DOHH2 (cell line): ENCODE measurements at regions not wholly inside any gene's neighbourhood (a gene's known extent, or its start where the extent isn't known, plus 50 kb on each side); places are given as distances from the start of the nearest gene placed in this dataset.

Experiments used
- H3F3A ChIP-seq: fragments of 200-600 bp; sonication (generic), shearing (Covaris generic); 2 replicates; pipeline ENCODE4 v1.6.0; 2016; ENCODE audit warnings: antibody characterized with exemption, mild to moderate bottlenecking; ENCODE audit not compliant: control insufficient read depth, insufficient read depth
- H3K27ac ChIP-seq: fragments of 200-600 bp; sonication (generic); 2 replicates; pipeline ENCODE4 v1.5.1; 2014; ENCODE audit warnings: low read depth, mild to moderate bottlenecking, low read length, moderate library complexity
- H3K27me3 ChIP-seq: fragments of 200-600 bp; sonication (generic); 2 replicates; pipeline ENCODE4 v1.6.1; 2014; ENCODE audit warnings: mild to moderate bottlenecking, low read length, mixed read lengths; ENCODE audit not compliant: control insufficient read depth
- H3K36me3 ChIP-seq: fragments of 200-600 bp; sonication (generic); 2 replicates; pipeline ENCODE4 v1.6.1; 2014; ENCODE audit warnings: mild to moderate bottlenecking, low read length, moderate library complexity, mixed read lengths; ENCODE audit not compliant: control insufficient read depth
- H3K4me1 ChIP-seq: fragments of 200-600 bp; sonication (generic); 2 replicates; pipeline ENCODE4 v1.6.1; 2014; ENCODE audit warnings: mild to moderate bottlenecking, low read length, mixed read lengths; ENCODE audit not compliant: control insufficient read depth
- H3K4me2 ChIP-seq: fragments of 200-600 bp; sonication (generic); 2 replicates; pipeline ENCODE4 v1.6.0; 2014; ENCODE audit warnings: mild to moderate bottlenecking, low read length, moderate library complexity
- H3K4me3 ChIP-seq: fragments of 200-600 bp; sonication (generic); 2 replicates; pipeline ENCODE4 v1.5.1; 2014; ENCODE audit warnings: mild to moderate bottlenecking, low read length, mixed read lengths
- H3K79me2 ChIP-seq: fragments of 200-600 bp; sonication (generic); 2 replicates; pipeline ENCODE4 v1.6.1; 2014; ENCODE audit warnings: mild to moderate bottlenecking, low read length, mixed read lengths; ENCODE audit not compliant: control insufficient read depth
- H3K9me2 ChIP-seq: fragments of 200-600 bp; sonication (generic); replicated peaks from 2 replicates; pipeline ENCODE4 v1.6.1; 2014; ENCODE audit warnings: mild to moderate bottlenecking, low read length, mixed read lengths; ENCODE audit not compliant: control insufficient read depth
- H3K9me3 ChIP-seq: fragments of 200-600 bp; sonication (generic); 2 replicates; pipeline ENCODE4 v1.6.1; 2014; ENCODE audit warnings: antibody characterized with exemption, low read length, mixed read lengths; ENCODE audit not compliant: control insufficient read depth, insufficient read depth
- H4K20me1 ChIP-seq: fragments of 200-600 bp; sonication (generic); 2 replicates; pipeline ENCODE4 v1.6.0; 2014; ENCODE audit warnings: low read depth, mild to moderate bottlenecking, antibody characterized with exemption, low read length, moderate library complexity; ENCODE audit not compliant: control insufficient read depth, insufficient read depth
- EZH2phosphoT487 ChIP-seq: fragments of 200-600 bp; sonication (generic); IDR thresholded peaks from 2 replicates; pipeline ENCODE4 v1.6.1; 2017; ENCODE audit warnings: borderline replicate concordance, mild to moderate bottlenecking, antibody characterized with exemption, low read length, moderate library complexity, mixed read lengths
- TF ChIP-seq, protein P1 (sequence below): fragments of 200-600 bp; sonication (generic); IDR thresholded peaks from one replicate; pipeline ENCODE4 v1.5.1; 2014; ENCODE audit warnings: antibody characterized with exemption, mild to moderate bottlenecking, low read depth, low read length; ENCODE audit not compliant: poor library complexity, severe bottlenecking

DNA sequence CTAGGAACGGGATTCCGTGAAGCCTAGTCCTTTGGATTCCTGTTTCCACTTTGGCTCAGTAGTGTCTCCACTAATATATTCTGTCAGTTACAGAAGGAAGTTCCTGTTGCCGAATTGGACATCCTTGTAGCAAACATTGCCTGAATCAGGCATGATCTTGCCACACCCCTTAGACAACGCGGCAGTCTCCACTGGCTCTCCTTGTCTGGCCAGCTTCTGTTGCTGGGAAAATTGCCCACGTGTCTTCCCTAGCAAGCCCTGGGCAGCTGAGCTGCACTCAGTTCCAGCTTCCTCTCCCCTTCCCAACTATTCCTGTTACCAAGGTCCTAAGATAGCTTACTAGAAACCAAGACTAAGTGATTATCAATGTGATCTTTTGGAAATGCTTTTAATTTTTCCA lies 316.6 kb upstream of the RIOK2 start:
- Histone ChIP-seq H3K79me2 (no peaks in the 10 kb centered on the region), H3K4me3 (no peak overlapping the region), H3F3A (no peaks in the 10 kb centered on the region), H3K27me3 (no peaks in the 10 kb centered on the region), H4K20me1 (no peaks in the 10 kb centered on the region), H3K4me2 (no peak overlapping the region), H3K9me3 (no peaks in the 10 kb centered on the region), H3K9me2 (no peaks in the 10 kb centered on the region), H3K36me3 (no peaks in the 10 kb centered on the region), H3K4me1 (no peaks in the 10 kb centered on the region), H3K27ac (no peak overlapping the region)
- TF ChIP-seq, protein P1, sequence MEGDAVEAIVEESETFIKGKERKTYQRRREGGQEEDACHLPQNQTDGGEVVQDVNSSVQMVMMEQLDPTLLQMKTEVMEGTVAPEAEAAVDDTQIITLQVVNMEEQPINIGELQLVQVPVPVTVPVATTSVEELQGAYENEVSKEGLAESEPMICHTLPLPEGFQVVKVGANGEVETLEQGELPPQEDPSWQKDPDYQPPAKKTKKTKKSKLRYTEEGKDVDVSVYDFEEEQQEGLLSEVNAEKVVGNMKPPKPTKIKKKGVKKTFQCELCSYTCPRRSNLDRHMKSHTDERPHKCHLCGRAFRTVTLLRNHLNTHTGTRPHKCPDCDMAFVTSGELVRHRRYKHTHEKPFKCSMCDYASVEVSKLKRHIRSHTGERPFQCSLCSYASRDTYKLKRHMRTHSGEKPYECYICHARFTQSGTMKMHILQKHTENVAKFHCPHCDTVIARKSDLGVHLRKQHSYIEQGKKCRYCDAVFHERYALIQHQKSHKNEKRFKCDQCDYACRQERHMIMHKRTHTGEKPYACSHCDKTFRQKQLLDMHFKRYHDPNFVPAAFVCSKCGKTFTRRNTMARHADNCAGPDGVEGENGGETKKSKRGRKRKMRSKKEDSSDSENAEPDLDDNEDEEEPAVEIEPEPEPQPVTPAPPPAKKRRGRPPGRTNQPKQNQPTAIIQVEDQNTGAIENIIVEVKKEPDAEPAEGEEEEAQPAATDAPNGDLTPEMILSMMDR = no peak
- no peak for TF ChIP-seq EZH2phosphoT487

- H3K9me2 ChIP-seq = no peaks in the 10 kb centered on the region
- H3K27ac ChIP-seq = no peak overlapping the region
- no peaks in the 10 kb centered on the region for H3K79me2 ChIP-seq
- H3F3A ChIP-seq = no peaks in the 10 kb centered on the region
- no peaks in the 10 kb centered on the region for H4K20me1 ChIP-seq
- no peak overlapping the region for H3K4me3 ChIP-seq
- H3K4me1 ChIP-seq = no peaks in the 10 kb centered on the region
- no peak overlapping the region for H3K4me2 ChIP-seq
- H3K36me3 ChIP-seq = no peaks in the 10 kb centered on the region
- no peaks in the 10 kb centered on the region for H3K27me3 ChIP-seq
- TF ChIP-seq, protein P1 = no peak
- TF ChIP-seq EZH2phosphoT487 = no peak
- H3K9me3 ChIP-seq = no peaks in the 10 kb centered on the region
Measured at GRCh38 chr5:97501286-97501964, 318.4 kb upstream of the RIOK2 start.

DNA sequence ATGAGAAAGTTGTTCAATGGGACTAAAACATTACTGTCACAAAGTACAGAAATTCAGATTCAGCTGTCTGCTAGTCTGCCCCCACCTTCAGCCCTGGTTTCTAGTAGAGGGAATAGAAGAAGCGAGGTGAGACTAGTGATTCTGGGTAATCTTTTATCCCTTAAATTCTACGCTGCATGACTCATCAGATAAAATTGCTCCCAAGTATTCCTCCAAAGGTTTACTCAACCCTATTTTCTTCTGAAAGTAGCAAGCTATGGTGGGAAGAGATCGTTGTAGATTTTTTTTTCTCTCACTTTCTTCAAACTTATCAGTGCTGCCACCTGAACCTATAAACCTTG lies 318.9 kb upstream of the RIOK2 start:
- no peaks in the 10 kb centered on the region for H3K9me2 ChIP-seq
- H3K9me3 ChIP-seq = no peaks in the 10 kb centered on the region
- H3K36me3 ChIP-seq = no peaks in the 10 kb centered on the region
- H3K4me3 ChIP-seq = no peak overlapping the region
- no peaks in the 10 kb centered on the region for H4K20me1 ChIP-seq
- H3K27me3 ChIP-seq = no peaks in the 10 kb centered on the region
- H3K4me1 ChIP-seq = no peaks in the 10 kb centered on the region
- no peak overlapping the region for H3K27ac ChIP-seq
- no peaks in the 10 kb centered on the region for H3F3A ChIP-seq
- H3K79me2 ChIP-seq = no peaks in the 10 kb centered on the region
- no peak overlapping the region for H3K4me2 ChIP-seq
- TF ChIP-seq EZH2phosphoT487 = no peak
- TF ChIP-seq, protein P1 = no peak
